Suprapubic skin (tissue), 4 donors: ENCODE measurements at regions not wholly inside any gene's neighbourhood (a gene's known extent, or its start where the extent isn't known, plus 50 kb on each side); places are given as distances from the start of the nearest gene placed in this dataset.

ENCODE experiments used
- DNase-seq, 2 donors: peaks; one replicate each; pipeline ENCODE4 v3.0.0-alpha.2; 2019; ENCODE audit warnings: low spot score in 2 of 2
- H3K27ac ChIP-seq: fragments of 200-600 bp; sonication (generic); one replicate; pipeline ENCODE4 v1.5.1; 2019
- H3K27me3 ChIP-seq: fragments of 200-600 bp; sonication (generic); one replicate; pipeline ENCODE4 v1.5.1; 2019
- H3K36me3 ChIP-seq: fragments of 200-600 bp; sonication (generic); one replicate; pipeline ENCODE4 v1.5.1; 2019
- H3K4me1 ChIP-seq: fragments of 200-600 bp; sonication (generic); one replicate; pipeline ENCODE4 v1.5.1; 2019
- H3K4me3 ChIP-seq: fragments of 200-600 bp; sonication (generic); one replicate; pipeline ENCODE4 v1.5.1; 2019; ENCODE audit warnings: mild to moderate bottlenecking
- H3K9me3 ChIP-seq: fragments of 200-600 bp; sonication (generic); one replicate; pipeline ENCODE4 v1.5.1; 2019
- CTCF ChIP-seq, 2 donors: fragments of 200-600 bp in 1 of 2; fragments of 450-650 bp in 1 of 2; sonication (generic) in 1 of 2; IDR thresholded peaks; one replicate each; pipeline ENCODE4 v1.5.1; 2016 to 2019; ENCODE audit warnings: antibody characterized with exemption in 2 of 2, mild to moderate bottlenecking in 1 of 2, moderate library complexity in 1 of 2
- EP300 ChIP-seq: sonication (generic); formaldehyde crosslinking; IDR thresholded peaks from one replicate; pipeline ENCODE4 v1.6.1; 2017; ENCODE audit warnings: antibody characterized with exemption
- POLR2A ChIP-seq, 2 donors: fragments of 450-650 bp; IDR thresholded peaks; one replicate each; pipeline ENCODE4 v1.6.1; 2017; ENCODE audit warnings: antibody characterized with exemption in 2 of 2, mild to moderate bottlenecking in 2 of 2, moderate library complexity in 2 of 2
- POLR2AphosphoS5 ChIP-seq, 3 donors: sonication (generic); formaldehyde crosslinking; IDR thresholded peaks; one replicate each; pipeline ENCODE4 v1.6.1; 2017; ENCODE audit warnings: antibody characterized with exemption in 3 of 3
- WGBS: methylation state at CpG from one replicate; pipeline ENCODE4 v1.1.5; 2018; 5-methylcytosine and 5-hydroxymethylcytosine counted together

DNA sequence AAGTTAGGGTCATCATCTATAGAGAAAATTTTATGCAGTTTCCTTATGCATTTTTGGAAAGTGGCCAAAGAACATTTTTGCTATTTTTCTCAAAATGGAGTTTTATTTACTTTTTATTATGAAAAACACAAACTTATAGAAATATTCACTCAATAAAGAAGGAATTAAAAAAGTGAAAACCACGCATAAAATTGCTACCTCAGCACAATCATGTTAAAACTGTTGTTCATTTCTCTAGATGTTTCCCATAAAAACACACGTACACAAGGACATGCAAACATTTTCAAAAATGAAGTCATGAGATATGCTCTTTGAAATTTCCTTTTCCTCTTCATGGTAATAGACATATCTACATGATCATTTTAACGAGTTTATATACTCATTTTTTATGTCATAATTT, 536.8 kb upstream of the MAGEB18 start:
- Histone ChIP-seq H3K27ac (no peak overlapping the region), H3K27me3 (no peaks in the 10 kb centered on the region), H3K4me1 (no peaks in the 10 kb centered on the region), H3K36me3 (no peaks in the 10 kb centered on the region), H3K9me3 (no peaks in the 10 kb centered on the region), H3K4me3 (no peak overlapping the region)
- TF ChIP-seq CTCF (IDR thresholded peaks at IDR 0.05) (no peak), EP300 (no peak), POLR2AphosphoS5 (IDR thresholded peaks at IDR 0.05) (no peak), POLR2A (IDR thresholded peaks at IDR 0.05) (no peak)
- no peak for DNase-seq
- 68% methylated on average over 3 of the region's 3 CpGs for WGBS

DNA sequence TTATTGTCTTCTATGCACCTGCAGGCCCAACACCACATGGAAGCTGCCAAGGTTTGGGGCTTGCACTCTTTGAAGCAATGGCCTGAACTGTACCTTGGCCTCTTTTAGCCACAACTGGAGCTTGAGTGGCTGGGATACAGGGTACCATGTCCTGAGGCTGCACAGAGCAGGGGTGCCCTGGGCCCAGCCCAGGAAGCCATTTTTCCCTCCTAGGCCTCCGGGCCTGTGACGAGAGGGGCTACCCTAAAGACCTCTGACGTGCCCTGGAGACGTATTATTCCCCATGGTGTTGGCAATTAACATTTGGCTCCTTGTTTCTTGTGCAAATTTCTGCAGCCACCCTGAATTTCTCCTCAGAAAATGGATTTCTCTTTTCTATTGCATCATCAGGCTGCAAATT, 519.9 kb upstream of the MAGEB18 start:
- no peaks in the 10 kb centered on the region for H3K36me3 ChIP-seq
- no peaks in the 10 kb centered on the region for H3K4me1 ChIP-seq
- no peaks in the 10 kb centered on the region for H3K9me3 ChIP-seq
- no peak overlapping the region for H3K4me3 ChIP-seq
- WGBS: 63% methylated on average over 4 of the region's 4 CpGs
- DNase-seq: no peak
- H3K27me3 ChIP-seq: no peaks in the 10 kb centered on the region
- TF ChIP-seq POLR2A (IDR thresholded peaks at IDR 0.05) (no peak), CTCF (IDR thresholded peaks at IDR 0.05) (no peak), EP300 (no peak), POLR2AphosphoS5 (IDR thresholded peaks at IDR 0.05) (no peak)
- no peak overlapping the region for H3K27ac ChIP-seq

- DNase-seq: no peak
- TF ChIP-seq EP300: no peak
- TF ChIP-seq CTCF (IDR thresholded peaks at IDR 0.05): no peak
- no peak for TF ChIP-seq POLR2AphosphoS5 (IDR thresholded peaks at IDR 0.05)
- TF ChIP-seq POLR2A (IDR thresholded peaks at IDR 0.05): no peak
- Histone ChIP-seq H3K4me1 (no peaks in the 10 kb centered on the region), H3K4me3 (no peak overlapping the region), H3K27ac (no peak overlapping the region), H3K9me3 (no peaks in the 10 kb centered on the region), H3K27me3 (no peaks in the 10 kb centered on the region), H3K36me3 (no peaks in the 10 kb centered on the region)
- WGBS: 36% methylated on average over 1 of the region's 1 CpG
These were observed 497.9 kb upstream of the MAGEB18 start for GRCh38 chrX:25640276-25640675.

DNA sequence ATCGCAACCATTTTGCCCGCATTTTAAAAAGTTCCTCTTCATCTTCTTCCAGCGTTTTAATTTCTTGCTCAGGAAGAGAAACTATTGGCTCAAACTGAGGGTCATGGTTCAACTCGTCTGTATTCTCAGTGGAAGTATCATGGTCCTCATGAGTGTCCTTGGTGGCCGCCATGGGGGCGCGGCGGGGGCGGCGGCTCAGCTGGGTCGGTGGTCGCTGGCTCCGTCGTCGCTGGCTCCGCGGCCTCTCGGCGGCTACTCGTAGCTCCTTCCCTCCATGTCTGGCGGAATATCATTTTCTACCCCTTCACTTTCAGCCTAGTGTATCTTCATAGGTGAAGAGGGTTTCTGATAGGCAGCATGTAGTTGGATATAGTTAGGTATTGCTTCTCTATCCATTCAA, 492.0 kb upstream of the MAGEB18 start:
- Histone ChIP-seq H3K27ac (no peak overlapping the region), H3K36me3 (no peaks in the 10 kb centered on the region), H3K4me1 (no peaks in the 10 kb centered on the region), H3K27me3 (no peaks in the 10 kb centered on the region), H3K4me3 (no peak overlapping the region), H3K9me3 (no peaks in the 10 kb centered on the region)
- DNase-seq: no peak
- WGBS: 77% methylated on average over 21 of the region's 21 CpGs
- TF ChIP-seq CTCF (IDR thresholded peaks at IDR 0.05): no peak
- TF ChIP-seq POLR2AphosphoS5 (IDR thresholded peaks at IDR 0.05): no peak
- no peak for TF ChIP-seq EP300

DNA sequence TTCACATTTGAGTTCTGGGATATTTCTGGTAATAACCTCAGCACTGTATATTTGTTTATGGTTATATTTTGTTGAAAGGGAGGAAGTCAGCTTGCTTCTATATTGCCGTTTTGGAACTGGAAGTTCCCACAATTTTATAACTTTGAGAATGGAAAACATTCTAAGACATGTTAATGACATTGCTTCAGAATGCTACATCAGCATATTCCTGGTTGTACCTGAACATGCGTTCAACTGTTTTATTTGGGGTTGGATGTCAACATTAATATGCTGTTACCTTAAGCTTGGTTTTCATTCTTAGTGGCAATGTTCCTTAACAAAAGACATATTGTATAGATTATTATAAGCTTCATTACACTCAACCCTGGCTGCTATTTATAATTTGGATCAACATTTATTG, 489.4 kb upstream of the MAGEB18 start:
- Histone ChIP-seq H3K4me3 (no peak overlapping the region), H3K9me3 (no peaks in the 10 kb centered on the region), H3K27me3 (no peaks in the 10 kb centered on the region), H3K4me1 (no peaks in the 10 kb centered on the region), H3K36me3 (no peaks in the 10 kb centered on the region), H3K27ac (no peak overlapping the region)
- WGBS: 70% methylated on average over 2 of the region's 2 CpGs
- no peak for TF ChIP-seq POLR2A (IDR thresholded peaks at IDR 0.05)
- no peak for TF ChIP-seq POLR2AphosphoS5 (IDR thresholded peaks at IDR 0.05)
- TF ChIP-seq EP300: no peak
- TF ChIP-seq CTCF (IDR thresholded peaks at IDR 0.05): no peak
- DNase-seq: no peak
